Immature natural killer cell (primary cell): ENCODE measurements at regions not wholly inside any gene's neighbourhood (a gene's known extent, or its start where the extent isn't known, plus 50 kb on each side); places are given as distances from the start of the nearest gene placed in this dataset.

ENCODE experiments used
- DNase-seq, 3 donors: peaks; one replicate each; pipeline ENCODE4 v3.0.0; 2022; ENCODE audit warnings: mixed read lengths in 1 of 3
- H3K27ac Mint-ChIP-seq, 6 donors: one replicate each; pipeline ENCODE4 v1.8.0; 2020; ENCODE audit warnings: mixed read lengths in 6 of 6, mild to moderate bottlenecking in 5 of 6, inconsistent platforms in 4 of 6, moderate library complexity in 3 of 6
- H3K27me3 Mint-ChIP-seq, 3 donors: one replicate each; pipeline ENCODE4 v1.8.0; 2020 to 2021; ENCODE audit warnings: low read depth in 3 of 3, mild to moderate bottlenecking in 3 of 3, mixed read lengths in 3 of 3, moderate library complexity in 3 of 3, inconsistent platforms in 1 of 3
- H3K36me3 Mint-ChIP-seq, 3 donors: one replicate each; pipeline ENCODE4 v1.8.0; 2020; ENCODE audit warnings: mixed read lengths in 3 of 3, inconsistent platforms in 2 of 3, mild to moderate bottlenecking in 2 of 3
- H3K4me1 Mint-ChIP-seq, 2 donors: one replicate each; pipeline ENCODE4 v1.8.0; 2020; ENCODE audit warnings: inconsistent platforms in 2 of 2, mild to moderate bottlenecking in 2 of 2, mixed read lengths in 2 of 2, moderate library complexity in 1 of 2
- H3K4me3 Mint-ChIP-seq, 5 donors: one replicate each; pipeline ENCODE4 v1.8.0; 2020; ENCODE audit warnings: mild to moderate bottlenecking in 5 of 5, mixed read lengths in 5 of 5, inconsistent platforms in 3 of 5, moderate library complexity in 3 of 5
- H3K9me3 Mint-ChIP-seq, 6 donors: one replicate each; pipeline ENCODE4 v1.8.0; 2020; ENCODE audit warnings: mild to moderate bottlenecking in 6 of 6, mixed read lengths in 6 of 6, inconsistent platforms in 4 of 6, moderate library complexity in 3 of 6

DNA sequence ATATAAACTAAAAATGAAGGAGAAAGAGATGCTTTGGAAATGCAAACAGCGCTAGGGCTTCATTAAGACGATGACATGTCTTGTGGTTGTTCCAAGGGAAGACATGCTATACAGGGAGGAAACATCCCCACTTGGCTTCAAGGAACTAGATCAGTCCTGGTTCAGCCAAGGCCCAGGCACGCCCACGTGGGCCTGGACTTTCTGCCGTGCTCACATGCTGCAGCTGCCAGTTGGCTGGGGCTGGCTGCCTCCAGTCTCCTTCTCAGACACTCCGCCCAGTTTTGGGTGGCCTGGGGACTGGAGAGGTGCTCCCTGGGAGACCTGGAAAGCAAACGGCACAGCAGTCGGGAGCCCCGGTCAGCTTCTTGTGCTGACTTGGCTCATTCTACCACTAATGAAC is 109.6 kb downstream of the GLI2 start:
- Mint-ChIP-seq H3K27me3 (peaks cover 0 to 5% (median 4%) of the 10 kb centered on the region in 3 donors), H3K9me3 (peaks cover 0 to 2% (median 0%) of the 10 kb centered on the region in 6 donors)
- DNase-seq, result no peak

GRCh38 chr2:120846406-120847095 is 110.9 kb downstream of the GLI2 start:
- no peak overlapping the region for H3K4me3 Mint-ChIP-seq
- DNase-seq, result no peak

More for the DNA sequence above, 109.6 kb downstream of the GLI2 start:
- H3K27ac Mint-ChIP-seq, result no peak overlapping the region
- H3K4me1 Mint-ChIP-seq, result no peaks in the 10 kb centered on the region
- H3K36me3 Mint-ChIP-seq, result no peaks in the 10 kb centered on the region
- no peak overlapping the region for H3K4me3 Mint-ChIP-seq

DNA sequence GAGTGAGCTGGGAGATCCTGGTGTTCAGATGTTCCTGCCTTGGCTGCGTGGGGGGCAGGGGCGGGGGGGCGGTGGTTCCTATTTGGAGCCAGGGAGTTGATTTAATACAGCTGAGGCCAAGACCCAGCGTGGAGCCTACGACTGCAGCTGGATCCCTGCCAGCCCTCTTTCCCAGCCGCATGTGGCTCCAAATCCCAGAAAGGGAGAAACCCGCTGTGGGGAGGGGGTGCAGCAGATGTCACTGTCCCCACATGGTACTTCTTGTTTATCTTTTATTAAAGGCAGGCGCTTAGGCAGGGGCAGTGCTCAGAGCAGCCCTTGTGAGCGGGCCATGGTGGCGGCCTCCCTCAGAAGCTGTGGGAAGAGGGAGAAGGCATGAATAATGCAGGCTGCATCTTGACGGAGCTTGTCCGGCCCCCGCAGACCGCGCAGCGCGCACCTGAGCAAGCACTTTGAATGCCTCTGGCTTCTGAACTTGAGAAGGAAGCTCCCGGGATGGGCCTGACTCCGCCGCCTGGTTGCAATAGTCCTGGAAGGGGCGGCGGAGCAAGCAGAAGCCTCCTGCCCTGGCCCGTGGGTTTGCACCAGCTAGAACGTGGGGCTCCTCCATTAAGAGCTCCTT is 112.1 kb downstream of the GLI2 start:
- Mint-ChIP-seq H3K36me3 (no peaks in the 10 kb centered on the region), H3K27ac (no peak overlapping the region), H3K27me3 (peaks cover 0 to 4% (median 1%) of the 10 kb centered on the region in 3 donors), H3K9me3 (peaks cover 0 to 6% (median 0%) of the 10 kb centered on the region in 6 donors), H3K4me1 (no peaks in the 10 kb centered on the region), H3K4me3 (no peak overlapping the region)
- no peak for DNase-seq

More at GRCh38 chr2:120846406-120847095, 110.9 kb downstream of the GLI2 start:
- Mint-ChIP-seq H3K4me1 (no peaks in the 10 kb centered on the region), H3K27me3 (peaks cover 0 to 4% (median 1%) of the 10 kb centered on the region in 3 donors), H3K36me3 (no peaks in the 10 kb centered on the region), H3K9me3 (peaks cover 0 to 2% (median 0%) of the 10 kb centered on the region in 6 donors), H3K27ac (no peak overlapping the region)

DNA sequence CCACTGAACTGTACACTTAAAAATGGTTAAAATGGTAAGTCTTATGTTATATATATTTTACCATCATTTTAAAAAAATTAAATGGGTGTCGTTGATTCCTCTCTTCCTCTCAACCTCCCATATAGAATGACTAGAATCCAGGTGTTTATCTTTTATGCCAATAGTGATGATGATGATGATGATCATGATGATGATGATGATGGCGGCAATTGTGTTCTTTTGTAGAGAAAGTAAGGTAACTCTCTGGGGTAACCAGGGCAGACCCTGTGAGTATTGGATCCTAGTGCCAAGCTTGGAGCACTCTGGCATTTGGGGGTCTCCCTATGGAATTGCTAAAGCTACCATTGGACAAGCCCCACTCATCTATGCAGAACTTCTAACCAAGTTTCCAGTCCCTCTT is 113.6 kb downstream of the GLI2 start:
- Mint-ChIP-seq H3K4me3 (no peak overlapping the region), H3K27ac (no peak overlapping the region)

DNA sequence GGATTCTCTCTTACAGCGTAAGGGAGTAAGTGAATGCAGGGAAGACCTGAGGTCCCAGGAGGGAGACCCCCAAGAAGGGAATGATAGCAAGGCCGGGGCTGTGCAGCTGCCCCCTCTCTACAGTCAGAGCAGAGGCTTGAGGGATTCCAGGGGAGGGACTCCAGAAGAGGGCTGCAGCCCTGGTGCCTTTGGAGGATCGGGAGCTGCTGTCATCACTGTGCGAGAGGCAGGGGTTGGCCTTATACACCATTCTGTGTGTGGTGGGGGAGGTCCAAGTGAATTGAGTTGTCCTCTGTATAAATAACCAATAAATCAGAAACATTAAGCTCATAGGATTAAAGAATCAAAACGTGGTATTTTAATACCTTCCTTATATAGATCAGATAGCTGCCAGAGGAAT is 114.9 kb downstream of the GLI2 start:
- Mint-ChIP-seq H3K4me3 (no peak overlapping the region), H3K4me1 (no peaks in the 10 kb centered on the region), H3K36me3 (no peaks in the 10 kb centered on the region), H3K9me3 (peaks cover 0 to 6% (median 0%) of the 10 kb centered on the region in 6 donors), H3K27me3 (peaks cover 0 to 5% (median 2%) of the 10 kb centered on the region in 3 donors), H3K27ac (no peak overlapping the region)
- no peak for DNase-seq

More for the DNA sequence above, 113.6 kb downstream of the GLI2 start:
- H3K9me3 Mint-ChIP-seq, result peaks cover 0 to 6% (median 0%) of the 10 kb centered on the region in 6 donors
- DNase-seq, result no peak
- peaks cover 0 to 5% (median 3%) of the 10 kb centered on the region in 3 donors for H3K27me3 Mint-ChIP-seq
- no peaks in the 10 kb centered on the region for H3K36me3 Mint-ChIP-seq
- no peaks in the 10 kb centered on the region for H3K4me1 Mint-ChIP-seq

GRCh38 chr2:120851116-120851773 is 115.6 kb downstream of the GLI2 start:
- DNase-seq, result no peak
- no peaks in the 10 kb centered on the region for H3K36me3 Mint-ChIP-seq
- H3K4me3 Mint-ChIP-seq, result no peak overlapping the region
- H3K9me3 Mint-ChIP-seq, result peaks cover 0 to 6% (median 0%) of the 10 kb centered on the region in 6 donors
- no peaks in the 10 kb centered on the region for H3K4me1 Mint-ChIP-seq
- no peak overlapping the region for H3K27ac Mint-ChIP-seq
- H3K27me3 Mint-ChIP-seq, result peaks cover 0 to 5% (median 0%) of the 10 kb centered on the region in 3 donors

GRCh38 chr2:120852200-120852815 is 116.6 kb downstream of the GLI2 start:
- Mint-ChIP-seq H3K4me1 (no peaks in the 10 kb centered on the region), H3K27ac (no peak overlapping the region), H3K4me3 (no peak overlapping the region), H3K36me3 (no peaks in the 10 kb centered on the region), H3K27me3 (peaks cover 0 to 5% (median 0%) of the 10 kb centered on the region in 3 donors), H3K9me3 (peaks cover 0 to 4% (median 0%) of the 10 kb centered on the region in 6 donors)
- DNase-seq, result no peak

DNA sequence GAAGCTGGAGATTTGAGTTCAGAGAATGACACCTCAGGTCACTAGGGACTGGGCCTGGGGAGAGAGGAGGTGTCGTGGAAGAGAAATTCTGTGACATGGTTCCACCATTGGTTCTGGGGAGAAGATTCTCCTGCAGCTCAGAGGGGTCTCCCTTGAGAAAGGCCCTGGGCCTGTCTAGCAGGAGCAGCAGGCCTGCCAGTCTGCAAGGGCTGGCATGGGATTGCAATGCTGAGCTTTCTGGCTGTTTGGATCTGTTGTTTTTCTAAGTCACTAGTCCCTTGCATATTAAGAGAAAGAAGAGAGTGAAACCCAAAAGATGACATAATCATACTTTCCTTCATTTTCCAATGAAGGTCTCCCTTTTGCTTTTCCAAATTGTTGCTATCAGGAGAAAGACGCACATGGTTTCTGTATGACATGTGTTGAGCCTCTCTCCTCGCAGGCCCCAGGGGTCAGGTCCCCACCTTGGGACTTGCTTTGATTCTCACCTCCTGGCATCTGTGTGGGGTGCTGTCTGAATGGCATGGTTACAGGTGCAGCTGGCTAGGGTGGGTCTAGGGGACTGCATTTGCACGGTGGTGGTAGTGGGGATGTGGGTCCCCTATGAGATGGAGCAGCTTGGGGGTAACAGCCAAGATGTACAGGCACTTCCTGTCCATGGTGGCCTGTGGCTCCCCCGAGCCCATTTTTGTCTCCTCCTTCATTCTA is 117.8 kb downstream of the GLI2 start:
- Mint-ChIP-seq H3K36me3 (no peaks in the 10 kb centered on the region), H3K27ac (no peak overlapping the region), H3K9me3 (peaks cover 0 to 4% (median 0%) of the 10 kb centered on the region in 6 donors), H3K4me1 (no peaks in the 10 kb centered on the region), H3K27me3 (peaks cover 0 to 5% (median 0%) of the 10 kb centered on the region in 3 donors), H3K4me3 (no peak overlapping the region)
- DNase-seq, result no peak

DNA sequence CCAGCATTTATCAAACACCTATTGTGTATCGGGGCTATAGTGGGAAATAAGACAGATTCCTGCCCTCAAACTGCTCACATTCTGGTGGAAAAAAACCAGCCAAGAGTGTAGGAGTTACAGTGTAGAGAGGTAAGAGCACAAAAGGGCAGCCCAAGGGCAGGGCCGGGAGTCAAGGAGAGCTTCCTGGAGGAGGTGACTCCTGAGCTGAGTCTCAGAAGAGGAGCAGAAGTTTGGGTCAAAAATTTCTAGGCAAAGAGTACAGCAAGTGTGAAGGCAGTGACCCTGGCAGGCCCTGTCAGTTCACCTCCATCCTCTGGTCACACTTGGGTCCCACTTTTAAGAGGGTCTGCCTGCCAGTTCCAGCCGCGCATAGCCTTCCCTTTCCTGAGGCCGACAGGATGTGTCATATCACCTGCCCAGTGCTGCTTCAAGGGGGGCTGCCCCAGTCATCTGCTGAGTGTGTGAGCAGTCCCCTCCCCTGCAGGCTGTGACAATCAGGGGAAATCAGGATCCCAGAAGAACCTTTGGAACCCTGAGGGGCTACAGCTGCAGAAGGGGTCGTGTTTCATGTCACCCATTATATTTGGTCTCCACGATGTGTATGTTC is 118.4 kb downstream of the GLI2 start:
- Mint-ChIP-seq H3K27ac (no peak overlapping the region), H3K4me3 (no peak overlapping the region), H3K4me1 (no peaks in the 10 kb centered on the region), H3K9me3 (peaks cover 0 to 4% (median 0%) of the 10 kb centered on the region in 6 donors), H3K27me3 (peaks cover 0 to 5% (median 0%) of the 10 kb centered on the region in 3 donors), H3K36me3 (no peaks in the 10 kb centered on the region)
- DNase-seq, result no peak

DNA sequence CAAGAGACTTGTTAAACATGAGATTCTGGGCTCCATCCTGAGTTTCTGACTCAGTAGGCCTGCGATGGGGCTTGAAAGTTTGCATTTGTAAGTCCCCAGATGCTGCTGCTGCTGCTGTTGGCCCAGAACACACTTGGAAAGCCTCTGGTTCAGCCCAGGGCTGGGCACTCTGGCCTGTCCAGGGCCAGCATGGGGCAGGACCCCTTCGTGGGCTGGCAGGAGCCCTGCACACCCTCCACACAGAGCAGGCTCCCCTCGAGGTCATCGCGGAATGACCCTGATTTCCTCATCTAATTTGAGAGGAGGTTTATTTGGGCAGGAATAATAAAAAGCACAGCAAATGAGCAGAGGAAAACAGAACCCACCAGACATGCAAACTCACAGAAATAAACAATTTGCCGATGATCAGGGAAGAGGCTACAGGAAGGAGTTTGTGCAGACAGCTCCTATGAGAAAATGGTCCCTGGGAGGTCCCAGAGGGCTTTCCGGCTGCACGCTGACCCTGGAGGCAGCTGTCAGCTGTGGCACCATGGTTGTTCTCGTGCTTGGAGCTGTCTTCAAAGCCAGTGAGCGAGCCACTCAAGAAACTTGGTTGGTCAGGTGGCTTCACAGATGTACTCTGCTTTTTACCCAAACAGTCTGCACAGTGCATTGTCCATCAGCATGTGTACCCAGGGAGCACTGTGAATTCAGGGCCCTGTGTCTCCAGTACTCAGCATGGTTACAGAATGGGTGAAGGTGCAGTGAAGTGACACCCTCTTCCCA is 119.3 kb downstream of the GLI2 start:
- DNase-seq, result no peak
- Mint-ChIP-seq H3K4me3 (no peak overlapping the region), H3K36me3 (no peaks in the 10 kb centered on the region), H3K27ac (no peak overlapping the region), H3K4me1 (no peaks in the 10 kb centered on the region), H3K9me3 (peaks cover 0 to 4% (median 0%) of the 10 kb centered on the region in 6 donors), H3K27me3 (peaks cover 0 to 5% (median 0%) of the 10 kb centered on the region in 3 donors)

DNA sequence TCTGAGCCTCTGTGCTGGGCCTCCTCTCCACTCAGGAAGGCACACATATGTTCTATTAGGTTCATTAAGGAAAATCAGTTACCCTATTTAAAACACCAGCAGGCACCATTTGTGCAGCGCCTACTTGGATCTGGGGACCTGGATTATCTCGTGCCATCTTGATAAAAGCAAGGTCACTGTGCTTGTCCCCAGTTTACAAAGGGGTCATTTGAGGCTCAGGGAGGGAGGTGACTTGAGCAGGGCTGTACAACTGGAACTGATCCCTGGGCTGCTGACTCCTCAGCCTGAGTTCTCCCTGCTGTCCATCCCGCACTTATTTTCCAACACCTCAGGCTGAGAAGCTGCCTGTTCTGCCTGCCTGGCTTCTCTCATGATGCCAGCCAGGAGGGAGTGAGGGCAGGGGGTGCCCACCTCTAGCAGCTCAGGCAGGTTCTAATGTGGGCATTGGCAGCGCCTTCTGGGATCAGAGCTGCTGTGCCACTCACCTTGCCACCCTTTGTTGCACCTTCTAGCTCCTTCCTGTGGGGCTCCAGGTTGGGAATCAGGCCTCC is 120.3 kb downstream of the GLI2 start:
- H3K36me3 Mint-ChIP-seq, result no peaks in the 10 kb centered on the region

DNA sequence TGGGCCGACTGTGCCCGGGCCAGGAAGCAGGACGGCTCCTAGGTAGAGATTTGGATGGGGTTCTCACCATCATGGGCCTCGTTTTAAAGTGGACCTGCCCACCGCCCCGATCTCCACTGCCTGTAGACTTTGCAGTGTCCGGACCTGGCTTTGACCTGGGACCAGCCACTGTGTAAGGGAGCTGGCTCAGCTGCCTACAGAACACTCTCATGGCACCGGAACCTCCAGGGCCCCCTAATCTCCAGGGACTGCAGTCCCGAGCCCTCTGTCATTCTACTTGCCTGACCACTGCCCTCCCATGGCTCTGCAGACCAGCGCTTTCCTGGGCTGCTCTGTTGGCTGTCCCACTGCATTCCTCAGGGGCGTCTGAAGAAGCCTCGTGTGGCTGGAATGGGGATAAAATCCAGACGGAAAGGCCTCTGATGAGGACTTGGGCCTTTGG is 120.8 kb downstream of the GLI2 start:
- peaks cover 0 to 4% (median 0%) of the 10 kb centered on the region in 6 donors for H3K9me3 Mint-ChIP-seq
- H3K36me3 Mint-ChIP-seq, result no peaks in the 10 kb centered on the region
- H3K27me3 Mint-ChIP-seq, result peaks cover 0 to 5% (median 0%) of the 10 kb centered on the region in 3 donors
- no peak for DNase-seq
- H3K4me3 Mint-ChIP-seq, result no peak overlapping the region
- H3K4me1 Mint-ChIP-seq, result no peaks in the 10 kb centered on the region
- H3K27ac Mint-ChIP-seq, result no peak overlapping the region

More for the DNA sequence above, 120.3 kb downstream of the GLI2 start:
- no peak for DNase-seq
- Mint-ChIP-seq H3K27ac (no peak overlapping the region), H3K9me3 (peaks cover 0 to 4% (median 0%) of the 10 kb centered on the region in 6 donors), H3K27me3 (peaks cover 0 to 5% (median 0%) of the 10 kb centered on the region in 3 donors), H3K4me1 (no peaks in the 10 kb centered on the region), H3K4me3 (no peak overlapping the region)
